GM03348 (cell line): ENCODE measurements at regions not wholly inside any gene's neighbourhood (a gene's known extent, or its start where the extent isn't known, plus 50 kb on each side); places are given as distances from the start of the nearest gene placed in this dataset.

Experiments used
- DNase-seq: peaks from one replicate; pipeline ENCODE4 v3.0.0; 2012; ENCODE audit warnings: low spot score

DNA sequence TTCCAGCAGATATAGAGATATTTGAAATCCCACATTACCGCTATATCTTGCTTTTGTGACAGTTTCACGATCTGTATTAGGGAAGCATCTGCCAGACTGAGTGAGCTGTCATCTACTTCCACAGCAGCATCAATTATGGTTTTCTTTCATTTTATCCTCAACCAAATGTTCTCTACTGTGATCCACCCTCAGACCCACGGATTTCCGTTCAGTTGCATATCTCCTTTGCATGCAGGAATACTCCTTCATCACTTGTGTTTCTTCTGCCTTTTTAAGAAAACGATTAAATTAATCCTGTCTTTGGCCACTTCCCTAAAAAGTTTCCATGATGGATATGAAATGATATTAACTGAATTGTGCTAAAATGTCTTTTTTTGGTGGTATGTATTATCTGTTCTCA is 262.1 kb upstream of the ADGRB3 start:
- no peak for DNase-seq

DNA sequence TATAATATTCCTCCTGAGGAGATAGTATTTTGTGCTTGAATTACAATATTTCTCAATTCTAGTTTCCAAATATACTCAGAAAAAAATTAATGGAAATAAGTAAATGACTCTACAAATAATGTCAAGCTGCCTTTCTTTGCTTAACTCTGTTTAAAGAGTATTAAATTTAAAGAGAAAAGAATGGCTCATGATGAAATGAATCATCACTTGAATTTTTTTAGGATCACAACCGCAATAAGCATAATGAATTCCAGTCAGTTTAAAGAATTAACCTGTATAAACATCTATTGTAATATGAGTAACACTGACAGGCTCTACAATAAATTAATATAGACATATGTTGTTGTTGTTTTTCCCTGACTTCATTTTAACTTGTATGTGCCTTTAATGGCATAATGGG is 266.2 kb upstream of the ADGRB3 start:
- DNase-seq: no peak

DNA sequence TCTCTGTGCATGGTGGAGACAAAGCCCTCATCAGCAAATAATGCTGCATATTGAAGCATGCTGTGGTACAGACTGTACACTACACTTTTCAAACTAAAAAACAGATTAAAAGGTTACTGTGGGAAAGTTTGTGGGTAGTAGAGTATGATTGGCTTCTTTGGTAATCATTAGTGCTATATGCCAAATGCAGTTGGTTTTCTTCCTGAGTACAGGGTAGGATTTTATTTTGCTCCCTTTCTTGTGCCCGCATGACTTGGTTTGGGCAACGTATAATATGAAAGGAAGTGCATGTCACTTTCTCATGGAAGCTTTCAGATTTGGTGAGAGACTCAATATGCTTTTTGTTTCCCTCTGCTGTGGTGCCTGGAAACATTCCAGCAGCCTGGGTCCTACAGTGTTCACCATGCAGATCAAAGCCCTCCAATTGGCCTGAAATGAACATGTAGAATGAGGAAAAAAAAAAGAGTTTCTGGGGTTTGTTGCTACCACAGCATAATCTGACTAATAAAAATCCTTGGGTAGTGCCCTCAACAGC is 270.7 kb upstream of the ADGRB3 start:
- no peak for DNase-seq

DNA sequence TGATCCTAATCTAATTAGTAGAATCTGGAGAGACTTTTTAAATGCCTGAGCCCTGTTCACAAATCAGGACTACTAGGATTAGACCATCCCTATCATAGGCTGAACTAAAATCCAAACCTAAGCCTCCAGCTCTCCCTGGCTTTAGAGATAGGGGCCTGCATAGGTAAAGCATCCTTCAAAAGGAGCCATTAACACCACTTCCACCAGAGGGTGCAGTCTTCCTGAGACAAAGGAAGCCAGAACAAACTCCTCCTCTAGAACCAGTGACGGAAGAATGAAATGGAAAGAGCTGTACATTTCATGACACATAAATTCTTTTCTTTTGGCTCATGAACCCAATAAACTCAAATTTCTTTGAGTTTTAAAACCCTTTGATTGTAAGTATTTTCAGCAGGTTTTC is 291.2 kb upstream of the ADGRB3 start:
- no peak for DNase-seq

DNA sequence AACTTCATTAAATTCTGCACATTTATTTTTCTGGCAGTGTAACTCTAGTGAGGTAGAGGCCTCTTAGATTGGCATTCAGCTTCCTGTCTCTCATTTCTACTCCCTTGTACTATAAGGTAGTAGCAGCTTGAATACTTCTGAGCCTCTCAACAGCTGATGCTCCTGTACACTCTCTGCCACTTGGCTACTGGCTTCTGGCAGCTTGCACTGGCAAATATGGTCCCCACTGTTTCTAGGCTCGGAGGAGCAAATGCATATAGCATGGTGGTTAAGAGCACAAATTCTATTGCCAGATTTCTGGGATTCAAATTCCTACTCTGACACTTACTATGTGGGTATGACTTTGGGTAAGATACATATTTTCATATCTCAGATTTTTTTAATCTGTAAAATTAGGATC is 292.8 kb upstream of the ADGRB3 start:
- no peak for DNase-seq

DNA sequence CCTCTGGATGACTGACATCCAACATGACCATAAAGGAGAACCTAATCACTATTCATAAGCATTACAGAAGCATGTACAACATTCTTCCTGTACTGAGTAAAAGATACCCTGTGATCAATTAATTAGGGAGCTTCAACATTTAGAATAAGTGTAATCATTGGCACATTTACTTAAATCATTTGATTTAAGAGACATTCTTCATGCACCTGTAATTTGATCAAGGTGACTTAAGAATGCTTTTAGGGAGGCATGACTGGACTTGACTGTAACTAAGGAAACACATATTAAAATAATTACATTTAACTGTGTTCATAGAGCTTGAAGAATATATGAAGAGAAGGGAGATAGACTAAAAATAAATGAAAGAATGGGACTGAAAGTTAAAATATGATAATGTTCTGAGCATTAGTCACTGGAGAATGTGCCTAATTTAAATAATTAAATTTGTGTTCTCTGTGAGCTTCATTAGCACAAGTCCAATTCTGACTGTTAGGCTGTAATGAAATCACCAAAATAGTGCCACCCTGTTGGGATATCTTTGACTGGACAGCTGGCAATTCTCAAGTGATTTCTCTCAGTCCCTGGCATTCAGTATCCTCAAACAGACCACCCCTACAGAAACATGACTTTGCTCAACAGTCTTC is 295.5 kb upstream of the ADGRB3 start:
- no peak for DNase-seq

DNA sequence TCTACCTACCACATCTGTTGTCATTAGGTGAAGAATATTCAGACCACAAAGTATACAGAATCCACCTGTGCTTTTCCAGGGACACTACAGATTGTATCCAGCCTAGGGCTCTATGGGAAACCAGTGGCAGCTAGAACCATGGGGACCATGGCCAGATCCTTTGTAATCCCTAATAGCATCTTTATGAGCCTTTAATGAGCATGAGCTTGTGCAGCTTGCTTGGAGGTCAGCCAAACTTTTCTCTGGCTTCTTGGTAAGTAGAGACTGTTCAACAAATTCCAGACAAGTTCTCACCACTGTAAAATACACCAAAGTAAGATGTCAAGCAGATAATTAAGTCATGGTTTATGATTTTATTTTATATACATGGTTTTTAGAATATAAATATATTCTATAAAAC is 301.6 kb upstream of the ADGRB3 start:
- DNase-seq: no peak

DNA sequence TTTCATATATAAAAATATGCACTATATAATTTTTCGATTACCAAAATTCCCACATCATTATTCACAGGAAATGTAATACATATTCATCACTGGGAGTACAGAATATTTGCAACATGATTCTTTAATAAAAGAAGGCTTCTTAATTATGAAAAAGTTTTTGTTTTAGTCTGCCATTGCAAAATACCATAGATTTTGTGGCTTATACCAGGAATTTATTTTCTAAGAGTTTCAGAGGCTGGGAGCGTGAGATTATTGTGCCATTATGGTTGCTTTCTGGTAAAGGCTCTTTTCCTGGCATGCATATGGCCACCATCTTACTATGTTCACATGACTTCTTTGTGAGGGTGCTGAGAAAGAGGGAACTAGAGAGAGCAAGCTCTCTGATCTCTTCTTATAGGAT is 306.9 kb upstream of the ADGRB3 start:
- DNase-seq: no peak

DNA sequence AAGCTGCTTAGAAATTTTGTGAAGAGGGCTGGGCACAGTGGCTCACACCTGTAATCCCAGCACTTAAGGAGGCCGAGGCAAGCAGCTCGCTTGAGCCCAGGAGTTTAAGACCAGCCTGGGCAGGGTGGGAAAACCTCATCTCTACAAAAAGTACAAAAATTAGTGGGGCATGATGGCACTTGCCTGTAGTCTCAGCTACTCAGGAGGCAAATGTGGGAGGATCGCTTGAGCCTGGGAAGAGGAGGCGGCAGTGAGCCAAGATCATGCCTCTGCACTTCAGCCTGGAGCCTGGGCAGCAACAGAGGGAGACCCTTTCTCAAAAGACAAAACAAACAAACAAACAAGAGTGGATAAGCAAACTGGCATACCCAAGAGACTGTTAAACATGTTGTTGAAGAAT is 308.3 kb upstream of the ADGRB3 start:
- DNase-seq: no peak

DNA sequence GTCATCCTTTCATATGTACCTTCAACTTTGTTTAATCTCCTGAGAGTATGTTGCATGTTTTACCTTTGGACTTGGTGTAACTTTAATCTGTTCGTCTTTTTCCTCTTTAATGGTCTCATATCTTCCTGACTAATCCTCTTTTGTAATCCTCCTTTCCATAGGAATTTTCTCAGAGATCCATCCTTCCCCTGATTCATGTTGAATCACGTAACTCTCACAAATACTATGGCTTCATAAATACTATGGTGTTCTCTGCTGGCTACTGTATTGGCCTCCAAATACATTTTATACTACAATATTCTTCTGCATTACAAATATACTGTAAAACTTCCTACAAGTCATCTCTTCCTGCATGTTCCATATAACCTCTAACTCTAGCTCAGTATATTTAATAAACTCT is 317.7 kb upstream of the ADGRB3 start:
- DNase-seq: no peak

DNA sequence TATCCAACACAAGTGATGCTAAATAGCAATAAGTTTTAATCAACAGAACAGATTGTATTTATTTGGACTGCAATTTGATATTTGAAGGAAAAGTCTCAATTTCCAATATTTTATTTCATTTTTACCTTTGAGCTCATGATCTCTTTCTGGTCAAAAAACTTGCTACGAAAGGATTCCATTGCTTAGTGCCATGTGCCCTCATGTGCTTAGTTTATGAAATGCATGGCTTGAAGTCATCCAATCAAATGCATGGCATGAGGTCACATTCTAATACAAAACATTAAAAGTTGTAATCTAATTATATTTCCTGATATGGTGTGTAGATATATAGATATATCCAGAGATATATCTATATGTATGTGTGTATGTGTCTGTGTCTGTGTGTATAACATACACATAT is 321.2 kb upstream of the ADGRB3 start:
- no peak for DNase-seq

DNA sequence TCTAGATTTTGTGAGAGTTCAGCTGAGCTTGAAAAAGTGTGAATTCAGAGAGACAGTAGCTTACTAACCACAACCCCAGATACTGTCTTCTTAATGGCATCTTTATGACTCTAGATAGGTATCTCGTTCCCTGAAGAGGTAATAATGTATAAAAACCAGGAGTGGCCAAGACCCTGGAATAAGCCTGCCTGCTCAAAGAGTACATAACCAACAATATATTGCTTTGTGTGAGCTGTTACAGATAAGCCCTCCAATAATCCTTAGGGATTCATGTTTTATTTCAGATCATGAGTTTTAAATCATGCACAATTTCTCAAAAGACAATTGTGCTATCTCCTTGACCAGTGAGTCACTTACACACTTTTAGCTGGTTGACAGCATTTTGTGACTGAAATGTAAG is 327.8 kb upstream of the ADGRB3 start:
- no peak for DNase-seq

DNA sequence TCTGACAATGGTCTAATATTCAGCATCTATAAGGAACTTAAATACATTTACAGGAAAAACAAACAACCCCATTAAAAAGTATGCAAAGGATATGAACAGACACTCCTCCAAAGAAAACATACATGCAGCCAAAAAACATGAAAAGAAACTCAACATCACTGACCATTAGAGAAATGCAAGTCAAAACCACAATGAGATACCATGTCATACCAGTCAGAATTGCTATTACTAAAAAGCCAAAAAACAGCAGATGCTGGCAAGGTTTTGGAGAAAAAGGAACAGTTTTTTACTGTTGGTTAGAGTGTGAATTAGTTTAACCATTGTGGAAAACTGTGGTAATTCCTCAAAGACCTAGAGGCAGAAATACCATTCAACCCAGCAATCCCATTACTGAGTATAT is 339.0 kb upstream of the ADGRB3 start:
- no peak for DNase-seq

DNA sequence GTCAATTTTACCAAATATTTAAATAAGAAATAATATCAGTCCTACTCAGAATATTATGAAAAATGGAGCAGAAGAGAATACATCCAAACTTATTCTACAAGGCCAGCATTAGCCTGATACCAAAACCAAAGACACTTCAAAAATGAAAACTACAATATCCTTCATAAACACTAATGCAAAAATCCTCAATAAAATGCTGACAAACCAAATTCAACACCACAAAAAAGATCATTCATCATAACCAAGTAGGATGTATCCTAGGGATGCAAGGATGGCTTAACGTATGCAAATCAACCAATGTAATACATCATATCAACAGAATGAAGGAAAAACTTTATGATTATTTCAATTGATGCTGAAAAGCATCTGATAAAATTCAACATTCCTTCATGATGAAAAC is 352.4 kb upstream of the ADGRB3 start:
- no peak for DNase-seq

DNA sequence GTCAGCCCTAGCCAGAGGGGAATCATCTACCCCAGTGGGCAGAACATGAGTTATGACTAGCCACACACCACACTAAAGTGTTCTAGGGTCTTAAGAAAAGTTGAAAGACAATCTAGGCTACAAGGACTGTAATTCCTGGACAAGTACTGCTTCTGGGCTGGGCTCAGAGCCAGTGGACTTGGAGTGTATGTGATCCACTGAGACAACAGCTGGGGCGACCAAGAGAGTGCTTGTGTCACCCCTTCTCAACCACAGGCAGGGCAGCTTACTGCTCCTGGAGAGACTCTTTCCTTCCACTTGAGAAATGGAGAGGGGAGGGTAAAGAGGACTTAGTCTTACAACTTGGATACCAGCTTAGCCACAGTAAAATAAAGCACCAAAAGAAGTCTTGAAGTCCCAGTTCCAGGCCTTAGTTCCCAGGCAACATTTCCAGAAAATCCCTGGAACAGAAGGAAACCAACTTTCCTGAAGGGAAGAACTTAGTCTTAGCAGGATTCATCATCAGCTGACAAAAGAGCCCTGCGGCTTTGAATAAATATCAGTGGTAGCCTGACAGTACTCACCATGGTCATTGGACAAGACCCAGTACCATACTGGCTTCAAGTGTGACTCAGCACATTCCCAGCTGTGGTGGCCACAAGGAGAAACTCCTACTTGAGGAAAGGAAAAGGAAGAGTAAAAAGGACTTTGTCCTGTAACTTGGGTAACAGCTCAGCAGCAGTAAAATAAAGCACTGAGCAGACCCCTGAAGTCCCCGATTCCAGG is 355.1 kb upstream of the ADGRB3 start:
- no peak for DNase-seq

DNA sequence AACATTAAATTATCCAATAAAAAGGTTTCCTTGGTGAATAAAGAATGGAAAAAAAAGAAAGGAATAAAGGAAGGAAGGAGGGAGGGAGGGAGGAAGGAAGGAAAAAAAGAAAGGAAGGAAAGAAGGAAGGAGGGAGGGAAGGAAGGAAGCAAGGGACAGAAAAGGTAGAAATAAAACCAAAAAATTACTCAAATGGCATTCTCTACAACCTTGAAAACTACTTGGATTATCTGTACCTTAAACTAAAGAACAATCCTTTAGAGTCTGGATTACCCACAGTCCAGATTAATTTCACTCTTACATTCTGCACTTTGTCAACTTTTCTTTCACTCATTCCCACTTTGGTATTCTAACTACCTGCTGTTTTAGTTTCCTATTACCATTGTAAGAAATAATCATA is 361.8 kb upstream of the ADGRB3 start:
- DNase-seq: no peak

DNA sequence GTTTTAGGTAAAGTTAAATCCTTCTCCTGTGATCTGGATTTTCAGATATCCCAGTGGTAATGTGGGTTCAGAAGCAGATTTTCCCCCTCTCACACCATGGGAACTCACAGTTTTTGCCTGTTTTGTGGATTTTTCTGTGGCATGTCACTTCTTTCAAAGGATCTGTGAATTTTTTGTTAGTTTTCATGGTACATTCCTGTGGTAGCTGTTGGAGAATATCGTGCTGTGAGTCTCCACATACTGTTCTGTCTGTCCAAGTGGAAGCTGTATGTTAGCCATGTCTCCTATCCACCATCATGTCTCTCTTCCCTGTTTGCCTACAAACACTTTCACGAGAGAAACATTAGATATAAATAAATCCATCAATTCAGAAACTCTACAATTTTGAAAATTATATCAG is 378.7 kb upstream of the ADGRB3 start:
- DNase-seq: no peak

DNA sequence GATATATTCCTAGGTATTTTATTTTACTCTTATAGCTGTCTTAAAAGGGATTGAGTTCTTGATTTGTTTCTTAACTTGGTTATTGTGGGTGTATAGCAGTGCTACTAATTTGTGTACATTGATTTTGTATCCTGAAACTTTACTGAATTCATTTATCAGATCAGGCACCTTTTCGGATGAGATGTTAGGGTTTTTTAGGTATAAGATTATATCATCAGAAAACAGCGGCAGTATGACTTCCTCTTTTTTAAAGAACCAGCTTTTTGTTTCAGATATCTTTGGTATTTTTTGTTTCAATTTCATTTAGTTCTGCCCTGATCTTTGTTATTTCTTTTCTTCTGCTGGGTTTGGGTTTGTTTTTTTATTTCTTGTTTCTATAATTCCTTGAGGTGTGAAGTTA is 382.4 kb upstream of the ADGRB3 start:
- no peak for DNase-seq

DNA sequence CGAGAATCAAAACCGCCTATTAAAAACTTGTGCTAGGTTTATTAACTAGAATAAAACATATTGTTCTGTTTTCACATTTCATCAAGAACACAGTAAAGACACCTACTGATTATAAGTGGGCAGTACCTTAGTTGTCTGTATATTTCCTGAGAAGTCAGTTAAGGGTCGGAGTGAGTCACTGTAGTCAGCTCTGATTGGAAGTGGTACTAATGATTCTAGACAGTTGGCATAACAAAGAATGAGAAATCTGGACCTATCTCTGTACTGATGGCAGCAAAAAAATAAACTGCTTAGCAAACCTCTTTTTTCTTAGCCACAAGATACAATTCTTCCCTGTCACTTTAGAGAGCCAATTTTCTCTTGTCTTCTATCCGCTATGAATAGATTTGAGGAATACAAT is 387.3 kb upstream of the ADGRB3 start:
- no peak for DNase-seq

DNA sequence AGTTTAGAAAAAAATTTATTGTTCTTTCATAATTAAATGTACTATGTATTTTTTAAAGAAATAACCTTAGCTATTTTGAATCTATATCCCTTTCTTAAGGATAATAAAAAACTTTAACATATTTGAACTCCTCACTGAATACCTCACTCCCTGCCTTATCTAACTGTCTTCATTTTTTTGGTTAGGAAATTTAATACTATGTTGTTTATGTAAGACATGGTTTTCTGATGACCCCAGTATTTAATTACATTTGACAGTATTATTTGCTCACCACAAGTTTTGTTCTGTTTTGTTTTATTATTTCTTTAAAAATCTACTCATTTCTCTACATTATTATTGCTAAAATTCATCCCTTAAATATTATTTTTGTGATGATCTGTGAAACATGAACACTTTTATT is 394.4 kb upstream of the ADGRB3 start:
- DNase-seq: no peak

DNA sequence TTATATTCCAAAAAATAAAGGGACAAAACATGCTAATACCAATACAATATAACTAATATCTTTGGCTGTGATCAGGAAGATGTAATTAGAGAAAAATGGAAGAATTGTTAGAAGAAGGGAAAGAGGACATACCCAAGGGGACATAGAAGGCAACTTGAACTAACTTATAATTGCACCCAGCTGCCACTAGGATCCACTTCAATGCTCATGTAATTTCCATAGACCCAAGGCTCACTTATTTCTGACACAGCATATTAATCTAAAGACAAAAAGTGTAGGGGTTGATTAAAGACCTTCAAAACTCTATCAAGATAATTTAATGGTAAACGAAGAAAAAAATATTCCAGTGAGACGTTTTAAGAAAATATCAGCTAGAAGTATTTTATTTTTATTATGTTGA is 396.0 kb upstream of the ADGRB3 start:
- DNase-seq: no peak

DNA sequence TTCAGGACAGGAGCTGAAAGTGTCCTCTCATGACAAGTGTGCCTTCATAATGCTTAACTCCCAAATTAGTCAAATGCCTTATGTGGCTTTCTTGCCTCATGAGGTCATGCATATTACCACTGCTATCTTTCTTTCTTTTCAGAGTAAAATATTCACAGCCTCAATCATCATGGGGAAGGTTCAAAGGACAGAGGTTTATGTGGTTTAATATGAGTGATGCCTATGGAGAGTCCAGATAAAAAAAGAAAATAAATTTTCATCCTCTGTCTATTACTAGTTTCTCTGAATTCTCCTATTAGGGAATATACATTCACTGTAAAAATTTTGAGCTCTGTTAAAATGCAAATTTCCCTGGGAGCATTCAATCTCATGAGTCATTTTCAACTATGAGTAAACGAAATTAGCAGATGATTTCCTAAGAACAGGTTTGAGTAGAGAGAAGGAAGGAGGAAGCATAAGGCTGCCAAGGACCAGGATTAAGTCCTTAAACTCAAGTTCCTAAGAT is 396.9 kb upstream of the ADGRB3 start:
- DNase-seq: no peak

DNA sequence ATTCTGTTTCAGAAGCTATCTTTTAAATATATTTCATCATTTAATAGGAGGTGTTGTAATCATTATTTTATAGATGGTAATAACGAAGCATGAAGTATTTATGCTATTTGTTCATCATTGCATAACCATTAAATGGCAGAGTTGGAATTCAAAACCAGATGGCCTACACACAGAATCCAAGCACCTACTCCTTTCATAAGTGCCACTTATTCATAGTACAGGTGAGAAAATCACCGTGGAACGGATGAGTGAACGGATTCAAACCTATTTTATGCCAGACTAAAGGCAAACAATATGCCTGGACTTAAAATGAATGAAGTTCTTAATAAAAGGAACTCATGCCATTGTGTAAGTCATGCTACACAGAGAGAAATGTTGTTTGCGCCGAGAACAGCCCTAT is 397.9 kb upstream of the ADGRB3 start:
- DNase-seq: no peak

DNA sequence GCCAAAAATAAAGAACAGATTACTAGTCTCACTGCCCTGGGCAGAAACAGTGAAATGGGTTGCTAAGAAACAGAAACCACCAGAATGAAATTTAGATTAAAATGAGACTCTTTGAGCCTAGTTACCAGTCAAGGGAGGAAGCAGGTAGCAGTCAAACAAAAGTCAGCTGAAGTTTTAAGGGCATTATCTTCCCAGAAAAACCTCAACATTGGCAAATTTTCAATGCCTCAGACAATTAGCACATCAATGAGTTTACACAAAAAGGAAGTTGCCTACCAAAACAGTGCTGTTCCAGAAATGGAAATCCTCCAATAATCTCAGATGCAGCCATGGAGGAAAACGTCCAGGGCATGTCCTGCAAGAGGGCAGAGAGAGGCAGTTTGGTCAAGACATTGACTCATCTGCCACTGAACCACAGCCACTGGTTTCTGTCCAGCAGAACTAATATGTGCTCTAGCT is 399.7 kb upstream of the ADGRB3 start:
- DNase-seq: no peak
